T-helper 9 cell (primary cell): ENCODE measurements at regions not wholly inside any gene's neighbourhood (a gene's known extent, or its start where the extent isn't known, plus 50 kb on each side); places are given as distances from the start of the nearest gene placed in this dataset.

Experiments used
- DNase-seq: peaks from one replicate; pipeline ENCODE4 v3.0.0-alpha.2; 2020

DNA sequence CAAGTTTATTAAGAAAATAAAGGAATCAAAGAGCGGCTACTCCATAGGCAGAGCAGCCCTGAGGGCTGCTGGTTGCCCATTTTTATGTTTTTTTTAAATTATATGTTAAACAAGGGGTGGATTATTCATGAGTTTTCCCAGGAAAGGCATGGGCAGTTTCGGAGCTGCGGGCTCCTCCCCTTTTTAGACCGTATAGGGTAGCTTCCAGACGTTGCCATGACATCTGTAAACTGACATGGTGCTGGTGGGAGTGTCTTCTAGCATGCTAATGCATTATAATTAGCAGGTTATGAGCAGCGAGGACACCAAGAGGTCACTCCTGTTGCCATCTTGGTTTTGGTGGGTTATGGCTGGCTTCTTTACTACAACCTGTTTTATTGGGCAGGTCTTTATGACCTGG, 301.8 kb downstream of the TFAP2C start:
- DNase-seq, result no peak

DNA sequence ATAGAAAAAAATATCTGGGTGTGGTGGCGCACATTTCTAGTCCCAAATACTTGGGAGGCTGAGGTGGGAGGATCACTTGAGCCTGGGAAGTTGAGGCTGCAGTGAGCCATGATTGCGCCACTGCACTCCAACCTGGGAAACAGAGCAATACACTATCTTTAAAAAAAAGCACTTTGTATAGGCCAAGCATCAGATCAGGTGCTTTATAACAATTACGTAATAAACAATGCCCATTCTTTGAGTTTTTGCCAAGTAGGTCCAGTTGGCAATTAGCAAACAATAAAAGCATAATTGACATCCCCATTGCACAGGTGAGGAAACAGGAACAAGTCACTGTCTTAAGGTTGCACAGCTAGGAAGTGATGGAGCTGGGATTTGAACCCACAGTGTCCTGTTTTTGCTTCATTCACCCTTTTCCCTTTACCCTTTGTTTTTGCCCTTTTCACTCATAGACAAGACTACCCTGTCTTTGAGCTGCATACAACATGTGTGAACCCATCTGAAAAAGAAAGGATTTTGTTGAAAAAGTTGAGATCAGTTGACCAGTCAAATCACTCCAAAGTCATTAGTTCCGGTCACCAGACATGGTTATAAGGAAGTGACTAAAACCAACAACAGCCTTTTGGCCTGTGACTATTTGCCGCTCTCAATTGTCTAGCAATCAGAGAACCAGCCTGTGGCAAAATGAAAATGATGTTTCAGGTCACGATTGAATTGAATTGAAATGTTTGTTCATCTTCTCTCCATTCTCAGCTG, 303.6 kb downstream of the TFAP2C start:
- no peak for DNase-seq

- no peak for DNase-seq
Observed at GRCh38 chr20:56933331-56933698, 304.2 kb downstream of the TFAP2C start.

DNA sequence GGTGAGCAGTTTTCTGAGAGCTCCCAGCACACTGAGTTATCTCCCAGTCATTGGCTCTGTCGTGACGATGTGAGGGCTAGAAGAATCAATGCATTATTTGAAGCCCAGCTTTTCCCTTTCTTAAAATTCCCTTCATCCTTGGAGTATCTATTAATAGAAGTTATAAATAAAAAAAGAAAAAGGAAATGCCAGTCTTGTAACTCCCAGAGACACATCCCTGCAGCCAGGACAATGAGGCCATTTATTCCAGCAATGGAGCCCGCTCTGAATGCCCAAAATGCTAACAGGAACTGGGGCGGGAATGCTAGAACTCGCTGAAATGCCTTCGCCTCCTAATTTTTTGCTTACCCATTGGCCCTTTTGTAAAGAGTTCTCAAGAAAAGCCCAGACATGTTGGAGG, 305.8 kb downstream of the TFAP2C start:
- DNase-seq, result no peak

GRCh38 chr20:56940466-56940865, 311.4 kb downstream of the TFAP2C start:
- no peak for DNase-seq

DNA sequence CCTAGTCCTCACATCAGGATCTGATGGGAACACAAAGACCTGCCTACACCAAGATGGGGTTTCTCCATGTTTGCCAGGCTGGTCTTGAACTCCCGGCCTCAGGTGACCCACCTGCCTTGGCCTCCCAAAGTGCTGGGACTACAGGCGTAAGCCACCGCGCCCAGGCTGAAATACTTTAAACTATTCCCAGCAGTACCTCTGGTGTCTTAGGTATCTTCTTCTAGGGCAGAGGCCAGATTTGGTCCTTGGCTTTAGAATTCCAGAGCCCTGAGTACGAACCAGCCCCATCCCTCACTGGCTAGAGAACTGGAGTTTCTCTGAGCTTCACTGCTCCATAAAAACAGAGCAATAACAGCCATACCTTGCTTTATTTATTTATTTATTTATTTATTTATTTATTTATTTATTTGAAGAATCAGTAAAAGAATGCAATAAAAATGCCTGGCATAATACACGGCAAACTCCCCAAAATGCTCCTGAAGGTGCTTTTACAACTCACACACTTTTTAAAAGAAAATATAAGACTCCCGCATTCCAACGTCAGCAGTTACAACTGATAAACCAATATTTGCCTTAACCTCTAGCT, 312.1 kb downstream of the TFAP2C start:
- DNase-seq, result no peak

DNA sequence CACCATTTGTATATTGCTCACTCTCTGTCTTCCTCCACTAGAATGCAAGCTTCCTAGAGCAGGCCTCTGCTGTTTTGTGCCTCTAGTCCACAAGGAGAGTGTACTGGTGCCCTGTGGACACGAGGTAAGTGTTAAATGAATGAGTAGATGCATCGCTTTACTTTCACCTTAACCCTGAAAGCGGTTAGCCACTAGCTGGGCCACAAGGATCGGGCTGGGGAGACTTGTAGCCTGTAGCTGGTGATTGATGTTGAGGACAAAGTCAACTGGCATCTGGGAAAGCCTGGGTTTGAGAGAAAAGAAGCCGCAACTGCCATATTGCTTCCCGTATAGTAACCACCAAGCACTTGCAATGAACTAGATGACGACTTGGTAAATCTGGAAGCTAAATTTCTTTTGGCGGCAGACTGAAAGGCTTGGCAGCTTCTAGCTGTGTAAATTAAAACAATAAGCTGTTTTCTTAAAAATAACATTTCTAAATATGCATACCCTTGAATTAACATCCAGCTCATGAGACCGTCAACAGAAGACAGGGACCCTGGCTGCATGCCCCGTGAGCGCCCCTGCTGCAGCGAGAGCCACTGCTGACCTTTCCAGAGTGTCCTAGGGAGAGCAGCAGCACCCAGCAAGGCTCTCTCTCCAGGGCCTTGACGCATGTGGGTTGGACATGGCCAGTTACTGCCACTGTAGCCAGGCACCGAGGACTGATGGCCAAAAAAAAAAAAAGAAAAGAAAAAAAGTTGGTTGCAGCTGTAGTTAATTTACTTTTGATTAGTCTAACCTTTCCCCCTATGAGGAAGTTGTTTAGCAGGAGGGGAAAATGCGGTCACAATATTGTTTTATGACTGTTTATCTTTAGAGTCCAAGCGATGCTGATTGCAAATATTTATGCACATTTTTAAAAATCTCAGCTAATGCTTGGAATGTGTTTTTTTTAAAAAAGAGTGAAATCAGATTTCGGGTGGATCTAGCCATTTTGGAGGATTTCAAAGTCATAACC, 315.1 kb downstream of the TFAP2C start:
- DNase-seq, result no peak

DNA sequence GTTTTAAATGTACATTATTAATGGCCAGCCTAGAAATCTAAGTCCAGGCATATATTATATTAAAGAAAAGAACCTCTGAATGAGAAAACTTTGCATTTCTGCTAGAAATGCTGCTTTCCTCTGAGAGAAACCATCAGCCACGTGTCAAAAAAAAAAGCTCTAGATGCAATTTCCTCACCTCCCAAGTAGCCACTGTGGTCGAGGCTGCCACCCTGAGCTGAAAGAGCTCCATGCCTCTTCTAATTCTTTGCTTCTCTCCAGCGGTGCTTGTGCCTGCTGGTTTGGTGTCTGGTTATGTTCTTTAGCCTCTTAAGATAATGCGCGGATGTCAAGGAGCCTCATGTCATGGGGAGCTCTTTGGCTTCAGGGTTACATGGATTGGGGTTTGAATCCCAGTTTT, 316.0 kb downstream of the TFAP2C start:
- no peak for DNase-seq

GRCh38 chr20:56945901-56946300, 316.8 kb downstream of the TFAP2C start:
- DNase-seq, result no peak

GRCh38 chr20:56949318-56949717, 317.1 kb downstream of the BMP7 start:
- no peak for DNase-seq

- DNase-seq, result no peak
Observed at GRCh38 chr20:56952258-56953047, 314.0 kb downstream of the BMP7 start.

DNA sequence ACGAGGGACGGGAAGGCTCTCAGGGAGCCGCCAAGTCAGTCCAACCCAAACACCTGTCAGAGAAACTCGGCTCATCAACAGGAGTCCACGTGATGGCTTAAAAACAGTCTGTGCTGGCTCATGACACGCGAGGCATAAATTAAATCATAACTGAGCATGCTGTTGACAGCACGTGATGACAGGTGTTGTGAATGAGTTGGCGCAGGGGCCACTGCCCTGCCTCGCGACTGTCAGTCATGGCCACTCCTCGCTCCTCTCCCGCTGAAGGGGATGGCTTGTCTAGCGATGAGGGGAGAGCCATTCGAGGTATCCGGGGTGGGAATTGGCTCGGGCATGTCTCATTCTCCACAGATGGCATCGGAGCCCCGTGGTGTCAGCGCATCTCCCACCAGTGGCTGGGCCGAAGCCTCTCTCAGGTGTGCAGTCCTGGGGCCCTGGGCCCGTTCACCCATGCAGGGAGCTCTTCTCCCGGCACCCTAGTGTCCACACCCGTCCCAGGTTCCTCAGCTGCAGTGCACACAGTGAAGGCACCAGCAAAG, 313.3 kb downstream of the BMP7 start:
- no peak for DNase-seq

DNA sequence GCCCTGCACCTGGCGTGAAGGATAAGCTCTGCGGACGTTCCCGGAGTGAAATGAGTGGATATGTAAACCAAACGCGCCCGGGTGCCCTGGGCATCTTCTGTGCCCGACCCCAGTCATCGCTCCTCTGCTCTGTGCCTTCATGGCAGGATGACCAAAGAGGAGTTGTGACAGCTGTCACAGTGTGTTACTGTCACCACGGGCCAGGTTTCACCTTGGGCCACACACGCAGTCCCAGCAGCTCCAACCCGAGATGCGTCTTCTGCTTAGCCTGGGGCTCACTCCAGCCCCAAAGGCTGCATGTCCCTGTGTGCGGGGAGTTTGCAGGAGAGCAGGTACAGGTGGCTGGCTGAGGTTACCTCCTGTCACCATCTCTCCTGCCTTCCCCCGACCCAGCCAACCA, 311.6 kb downstream of the BMP7 start:
- no peak for DNase-seq

DNA sequence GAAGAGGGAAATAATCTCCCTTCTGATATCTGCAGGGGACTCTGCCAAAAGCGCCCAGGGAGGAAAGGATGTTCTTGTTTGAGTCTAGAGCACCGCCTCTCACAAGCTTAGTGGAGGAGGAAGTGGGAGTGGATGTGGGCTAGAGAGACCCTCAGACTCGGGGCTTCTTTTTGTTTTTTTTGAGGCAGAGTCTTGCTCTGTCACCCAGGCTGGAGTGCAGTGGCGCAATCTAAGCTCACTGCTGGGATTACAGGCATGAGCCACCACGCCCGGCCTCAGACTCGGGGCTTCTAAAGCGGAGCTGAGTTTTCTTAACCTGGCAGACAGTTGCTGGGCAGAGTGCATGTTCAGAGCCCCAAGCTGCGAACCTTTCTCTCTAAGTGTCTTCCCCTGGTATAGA, 310.8 kb downstream of the BMP7 start:
- no peak for DNase-seq

GRCh38 chr20:56956534-56956933, 309.9 kb downstream of the BMP7 start:
- no peak for DNase-seq

DNA sequence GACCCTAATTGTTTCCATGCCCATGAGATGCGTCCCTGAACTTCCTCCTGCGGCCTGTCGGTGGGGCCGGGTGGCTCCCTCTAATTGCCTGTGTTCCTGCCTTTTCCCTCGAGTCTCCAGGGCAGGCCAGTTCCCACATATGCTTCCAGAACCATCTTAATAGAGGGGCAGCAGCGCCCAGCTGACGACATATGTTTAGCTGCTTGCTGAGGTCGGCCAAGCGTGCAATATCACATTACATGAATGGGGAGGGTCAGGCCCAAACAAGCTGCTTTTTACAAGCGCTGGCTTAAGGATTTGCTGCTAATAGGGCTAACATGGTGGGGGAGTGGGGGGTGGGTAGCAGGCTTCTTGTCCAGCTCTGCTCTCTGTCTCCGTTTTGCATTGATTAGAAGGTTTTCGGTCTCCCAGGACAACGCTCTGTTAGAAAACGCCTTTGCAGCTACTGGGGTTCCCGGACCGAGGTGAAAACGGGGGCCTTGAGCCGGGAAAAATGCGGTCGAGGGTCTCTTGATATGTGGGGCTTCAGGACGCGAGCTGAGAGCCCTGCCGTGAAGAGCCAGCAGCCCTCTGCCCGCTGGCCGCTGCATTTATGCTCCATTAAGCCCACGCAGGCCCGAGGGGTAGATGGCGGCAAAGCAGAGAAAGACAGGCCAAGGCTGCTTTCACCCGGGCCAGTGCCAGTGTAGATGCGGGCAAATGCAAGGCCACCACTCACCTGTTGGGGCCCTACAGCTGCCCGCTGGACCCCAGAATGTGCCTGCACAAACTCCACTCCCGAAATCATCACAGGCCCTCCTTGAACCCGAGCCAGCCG, 308.5 kb downstream of the BMP7 start:
- DNase-seq, result no peak

- no peak for DNase-seq
Observed at GRCh38 chr20:56964901-56965300, 301.5 kb downstream of the BMP7 start.

DNA sequence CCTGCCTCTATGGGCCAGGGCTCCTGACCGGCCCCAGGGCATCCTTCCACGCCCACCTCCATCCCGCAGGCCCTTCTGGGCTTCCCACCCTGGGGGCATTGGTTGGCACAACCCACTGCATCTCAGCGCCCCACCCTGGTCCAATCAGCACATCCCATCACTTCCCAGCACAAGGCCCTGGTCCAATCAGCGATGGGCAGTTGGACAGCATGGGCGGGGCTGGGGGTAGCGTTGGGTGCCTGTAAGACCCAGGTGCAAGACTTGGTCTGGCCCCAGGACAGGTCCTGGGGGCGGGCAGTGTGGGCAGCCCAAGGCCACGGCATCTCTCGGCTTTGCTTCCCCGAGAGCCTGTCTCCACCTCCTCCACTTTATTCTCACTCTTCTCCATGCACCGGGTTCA, 298.5 kb downstream of the BMP7 start:
- no peak for DNase-seq

DNA sequence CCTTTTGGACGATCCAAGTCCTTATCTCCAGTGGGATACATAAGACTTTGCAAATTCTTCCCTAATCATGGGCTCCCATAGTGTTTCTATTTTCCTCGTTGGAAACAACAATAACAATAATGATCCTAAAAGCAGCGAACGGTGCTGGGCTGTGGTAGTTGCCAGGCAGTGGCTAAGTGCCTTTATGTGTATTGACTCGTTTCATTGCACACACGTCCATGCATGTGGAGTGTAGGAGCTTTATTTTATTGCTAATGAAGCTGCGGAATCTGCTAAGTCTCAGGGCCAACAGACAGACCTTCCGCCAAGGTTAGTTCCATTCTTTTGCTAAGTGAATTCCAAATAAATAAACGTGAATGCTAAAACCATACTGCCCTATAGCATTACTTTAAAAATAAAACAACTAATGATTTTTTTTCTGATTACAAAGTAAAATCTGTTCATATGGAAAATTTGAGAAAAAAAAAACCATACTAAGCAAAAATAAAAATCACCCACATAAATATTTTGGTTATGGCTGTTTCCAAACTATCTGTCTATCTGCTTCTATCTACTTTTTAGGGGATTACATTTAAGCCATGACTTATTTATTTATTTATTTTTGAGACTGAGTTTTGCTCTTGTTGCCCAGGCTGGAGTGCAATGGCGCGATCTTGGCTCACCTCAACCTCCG, 297.9 kb downstream of the BMP7 start:
- DNase-seq, result no peak

DNA sequence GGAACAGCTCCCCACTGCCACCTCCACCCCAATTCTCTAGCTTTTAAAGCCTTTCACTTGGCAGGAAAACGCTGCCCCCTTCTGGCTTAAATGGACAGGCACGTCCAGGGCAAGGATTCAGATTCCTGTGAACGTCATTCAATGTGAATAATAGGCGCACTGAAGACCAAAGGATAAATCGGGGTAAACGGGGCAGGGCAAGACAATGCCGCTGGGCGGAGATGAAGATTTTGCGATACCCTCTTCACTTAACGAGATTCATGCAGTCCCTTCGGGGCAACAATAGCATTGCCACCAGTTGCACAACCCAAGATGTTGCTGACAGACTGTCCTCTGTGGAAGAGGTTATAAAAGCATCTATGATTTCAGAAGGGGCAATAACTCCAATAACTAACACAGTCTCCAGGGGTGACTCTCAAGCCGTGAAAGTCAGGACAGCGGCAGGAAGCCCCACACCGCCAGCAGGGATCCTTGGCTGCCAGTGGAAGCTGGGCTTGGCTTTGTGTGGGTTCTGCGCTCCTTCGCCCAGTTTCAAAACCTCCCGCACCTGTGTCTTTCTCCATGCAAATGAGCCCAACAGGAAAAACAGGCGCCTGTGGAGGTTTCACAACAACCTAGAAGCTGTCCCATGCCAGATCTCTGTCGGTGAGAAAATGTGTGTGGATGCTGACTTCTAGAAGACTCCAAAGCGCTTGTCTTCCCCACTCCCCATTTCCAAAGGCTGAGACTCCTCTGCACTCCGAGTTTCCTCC, 291.8 kb downstream of the BMP7 start:
- DNase-seq, result no peak
